Suprapubic skin (tissue), 4 donors: ENCODE measurements at regions not wholly inside any gene's neighbourhood (a gene's known extent, or its start where the extent isn't known, plus 50 kb on each side); places are given as distances from the start of the nearest gene placed in this dataset.

Source experiments
- DNase-seq, 2 donors: peaks; one replicate each; pipeline ENCODE4 v3.0.0-alpha.2; 2019; ENCODE audit warnings: low spot score in 2 of 2
- H3K27ac ChIP-seq: fragments of 200-600 bp; sonication (generic); one replicate; pipeline ENCODE4 v1.5.1; 2019
- H3K27me3 ChIP-seq: fragments of 200-600 bp; sonication (generic); one replicate; pipeline ENCODE4 v1.5.1; 2019
- H3K36me3 ChIP-seq: fragments of 200-600 bp; sonication (generic); one replicate; pipeline ENCODE4 v1.5.1; 2019
- H3K4me1 ChIP-seq: fragments of 200-600 bp; sonication (generic); one replicate; pipeline ENCODE4 v1.5.1; 2019
- H3K4me3 ChIP-seq: fragments of 200-600 bp; sonication (generic); one replicate; pipeline ENCODE4 v1.5.1; 2019; ENCODE audit warnings: mild to moderate bottlenecking
- H3K9me3 ChIP-seq: fragments of 200-600 bp; sonication (generic); one replicate; pipeline ENCODE4 v1.5.1; 2019
- EP300 ChIP-seq: sonication (generic); formaldehyde crosslinking; IDR thresholded peaks from one replicate; pipeline ENCODE4 v1.6.1; 2017; ENCODE audit warnings: antibody characterized with exemption
- POLR2A ChIP-seq, 2 donors: fragments of 450-650 bp; IDR thresholded peaks; one replicate each; pipeline ENCODE4 v1.6.1; 2017; ENCODE audit warnings: antibody characterized with exemption in 2 of 2, mild to moderate bottlenecking in 2 of 2, moderate library complexity in 2 of 2
- POLR2AphosphoS5 ChIP-seq, 3 donors: sonication (generic); formaldehyde crosslinking; IDR thresholded peaks; one replicate each; pipeline ENCODE4 v1.6.1; 2017; ENCODE audit warnings: antibody characterized with exemption in 3 of 3
- WGBS: methylation state at CpG from one replicate; pipeline ENCODE4 v1.1.5; 2018; 5-methylcytosine and 5-hydroxymethylcytosine counted together
- TF ChIP-seq, protein P1 (sequence below), 2 donors: fragments of 200-600 bp in 1 of 2; fragments of 450-650 bp in 1 of 2; sonication (generic) in 1 of 2; IDR thresholded peaks; one replicate each; pipeline ENCODE4 v1.5.1; 2016 to 2019; ENCODE audit warnings: antibody characterized with exemption in 2 of 2, mild to moderate bottlenecking in 1 of 2, moderate library complexity in 1 of 2

DNA sequence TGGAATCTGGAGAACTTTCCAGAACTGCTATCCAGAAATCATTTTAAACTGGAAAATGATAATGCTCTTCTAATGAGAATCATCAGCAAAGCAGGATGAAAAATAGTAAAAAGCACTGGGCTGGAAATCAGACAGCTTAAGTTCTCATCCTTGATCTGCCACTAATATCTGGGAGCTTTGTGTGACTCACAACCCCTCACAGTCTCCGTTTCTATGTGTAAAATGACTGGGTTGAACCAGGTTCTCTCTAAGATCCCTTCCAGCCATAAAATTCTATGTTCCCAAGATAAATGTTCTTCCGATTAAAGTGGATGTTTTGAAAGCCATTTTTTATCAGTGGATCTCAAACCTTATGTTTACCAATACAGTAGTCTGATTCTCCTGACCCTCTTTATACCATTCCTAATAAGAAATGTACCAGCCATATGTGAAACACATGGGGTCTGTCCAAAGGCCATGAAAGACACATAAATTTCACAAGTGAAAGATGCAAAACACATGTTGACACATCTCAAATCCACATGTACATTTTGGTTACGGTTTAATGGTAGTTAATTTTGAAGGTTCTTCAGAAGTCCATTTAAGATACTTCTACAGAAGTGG lies 188.8 kb downstream of the EN1 start:
- 56% methylated on average over 3 of the region's 3 CpGs for WGBS
- Histone ChIP-seq H3K4me3 (no peak overlapping the region), H3K4me1 (no peaks in the 10 kb centered on the region), H3K27ac (no peak overlapping the region), H3K36me3 (no peaks in the 10 kb centered on the region), H3K27me3 (no peaks in the 10 kb centered on the region), H3K9me3 (no peaks in the 10 kb centered on the region)
- TF ChIP-seq POLR2AphosphoS5 (IDR thresholded peaks at IDR 0.05) (no peak), EP300 (no peak), POLR2A (IDR thresholded peaks at IDR 0.05) (no peak)
- TF ChIP-seq, protein P1, sequence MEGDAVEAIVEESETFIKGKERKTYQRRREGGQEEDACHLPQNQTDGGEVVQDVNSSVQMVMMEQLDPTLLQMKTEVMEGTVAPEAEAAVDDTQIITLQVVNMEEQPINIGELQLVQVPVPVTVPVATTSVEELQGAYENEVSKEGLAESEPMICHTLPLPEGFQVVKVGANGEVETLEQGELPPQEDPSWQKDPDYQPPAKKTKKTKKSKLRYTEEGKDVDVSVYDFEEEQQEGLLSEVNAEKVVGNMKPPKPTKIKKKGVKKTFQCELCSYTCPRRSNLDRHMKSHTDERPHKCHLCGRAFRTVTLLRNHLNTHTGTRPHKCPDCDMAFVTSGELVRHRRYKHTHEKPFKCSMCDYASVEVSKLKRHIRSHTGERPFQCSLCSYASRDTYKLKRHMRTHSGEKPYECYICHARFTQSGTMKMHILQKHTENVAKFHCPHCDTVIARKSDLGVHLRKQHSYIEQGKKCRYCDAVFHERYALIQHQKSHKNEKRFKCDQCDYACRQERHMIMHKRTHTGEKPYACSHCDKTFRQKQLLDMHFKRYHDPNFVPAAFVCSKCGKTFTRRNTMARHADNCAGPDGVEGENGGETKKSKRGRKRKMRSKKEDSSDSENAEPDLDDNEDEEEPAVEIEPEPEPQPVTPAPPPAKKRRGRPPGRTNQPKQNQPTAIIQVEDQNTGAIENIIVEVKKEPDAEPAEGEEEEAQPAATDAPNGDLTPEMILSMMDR (IDR thresholded peaks at IDR 0.05) = no peak
- DNase-seq = no peak

DNA sequence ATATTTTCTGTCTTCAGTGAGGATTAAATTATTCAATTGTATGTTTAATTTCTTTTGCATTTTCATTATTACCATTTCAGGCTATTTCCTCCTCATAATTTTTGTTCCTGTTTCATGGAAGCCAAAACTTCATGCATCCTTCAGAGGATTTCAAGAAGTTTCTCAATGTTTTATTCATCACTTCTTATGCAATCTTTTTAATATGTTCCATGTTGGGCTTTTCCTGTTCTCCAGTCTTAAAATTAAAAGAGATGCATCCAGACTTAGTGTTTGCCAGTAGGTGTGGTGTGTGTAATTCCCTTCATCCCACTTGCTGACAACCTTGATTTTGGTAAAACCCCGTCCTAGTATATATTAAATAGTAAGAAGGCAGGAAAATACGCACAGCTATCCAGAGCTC lies 190.0 kb downstream of the EN1 start:
- H3K27ac ChIP-seq = no peak overlapping the region
- H3K9me3 ChIP-seq = no peaks in the 10 kb centered on the region
- no peaks in the 10 kb centered on the region for H3K36me3 ChIP-seq
- no peaks in the 10 kb centered on the region for H3K4me1 ChIP-seq
- 71% methylated on average over 2 of the region's 2 CpGs for WGBS
- TF ChIP-seq POLR2AphosphoS5 (IDR thresholded peaks at IDR 0.05) (no peak), POLR2A (IDR thresholded peaks at IDR 0.05) (no peak), EP300 (no peak)
- TF ChIP-seq, protein P1 (IDR thresholded peaks at IDR 0.05) = no peak
- H3K4me3 ChIP-seq = no peak overlapping the region
- H3K27me3 ChIP-seq = no peaks in the 10 kb centered on the region
- DNase-seq = no peak

DNA sequence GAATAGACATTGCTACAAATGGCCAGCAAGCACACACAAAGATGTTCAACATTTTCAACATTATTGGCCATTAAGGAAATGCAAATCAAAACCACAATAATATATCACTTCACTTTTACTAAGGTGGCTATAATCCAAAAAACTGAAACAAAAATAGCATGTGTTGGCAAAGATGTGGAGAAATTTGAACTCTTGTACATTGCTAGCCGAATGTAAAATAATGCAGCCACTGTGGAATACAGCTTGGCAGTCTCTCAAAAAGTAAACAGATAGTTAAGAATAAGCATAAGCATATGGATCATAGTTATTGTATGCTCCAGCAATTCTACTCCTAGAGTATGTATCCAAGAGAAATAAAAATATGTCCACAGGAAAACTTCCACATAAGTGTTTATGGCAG lies 192.5 kb downstream of the EN1 start:
- DNase-seq = no peak
- H3K27me3 ChIP-seq = no peaks in the 10 kb centered on the region
- H3K27ac ChIP-seq = no peak overlapping the region
- no peak overlapping the region for H3K4me3 ChIP-seq
- no peaks in the 10 kb centered on the region for H3K4me1 ChIP-seq
- 63% methylated on average over 1 of the region's 1 CpG for WGBS
- no peaks in the 10 kb centered on the region for H3K36me3 ChIP-seq
- H3K9me3 ChIP-seq = no peaks in the 10 kb centered on the region
- TF ChIP-seq POLR2AphosphoS5 (IDR thresholded peaks at IDR 0.05) = no peak
- TF ChIP-seq EP300 = no peak
- TF ChIP-seq POLR2A (IDR thresholded peaks at IDR 0.05) = no peak
- TF ChIP-seq, protein P1 (IDR thresholded peaks at IDR 0.05) = no peak

DNA sequence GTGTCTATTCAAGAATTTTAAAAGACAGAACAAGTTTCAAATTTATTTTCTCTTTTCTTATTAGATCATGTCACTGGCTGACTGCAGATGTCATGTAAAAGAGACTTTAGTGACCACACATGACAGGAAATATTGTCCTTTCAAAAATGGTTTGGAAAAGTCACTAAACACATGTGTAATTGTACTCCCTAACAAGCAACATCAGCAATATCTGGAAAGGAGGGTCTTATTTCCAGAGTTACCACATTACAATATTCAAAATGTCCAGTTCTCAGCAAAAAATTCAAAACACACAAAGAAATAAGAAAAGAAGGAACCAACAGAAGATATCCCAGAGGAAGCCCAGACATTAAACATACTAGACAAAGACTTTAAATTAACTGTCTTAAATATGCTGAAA lies 197.1 kb downstream of the EN1 start:
- no peaks in the 10 kb centered on the region for H3K9me3 ChIP-seq
- H3K4me3 ChIP-seq = no peak overlapping the region
- no peaks in the 10 kb centered on the region for H3K27me3 ChIP-seq
- H3K27ac ChIP-seq = no peak overlapping the region
- DNase-seq = no peak
- H3K4me1 ChIP-seq = no peaks in the 10 kb centered on the region
- H3K36me3 ChIP-seq = no peaks in the 10 kb centered on the region
- no peak for TF ChIP-seq POLR2AphosphoS5 (IDR thresholded peaks at IDR 0.05)
- TF ChIP-seq POLR2A (IDR thresholded peaks at IDR 0.05) = no peak
- TF ChIP-seq, protein P1 (IDR thresholded peaks at IDR 0.05) = no peak
- TF ChIP-seq EP300 = no peak

DNA sequence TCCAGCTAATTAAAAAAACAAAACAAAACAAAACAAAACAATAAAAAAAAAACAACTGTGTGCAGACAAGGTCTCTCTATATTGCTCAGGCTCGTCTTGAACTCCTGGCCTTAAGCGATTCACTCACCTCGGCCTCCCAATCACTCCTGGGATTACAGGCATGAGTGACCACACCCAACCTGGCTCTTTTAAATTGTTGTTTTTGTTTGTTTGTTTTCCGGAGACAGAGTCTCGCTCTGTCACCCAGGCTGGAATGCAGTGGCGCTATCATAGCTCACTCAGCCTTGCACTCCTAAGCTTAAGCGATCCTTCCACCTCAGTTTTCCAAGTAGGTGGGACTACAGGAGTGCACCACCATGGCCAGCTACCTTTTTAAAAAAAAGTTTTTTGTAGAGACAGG lies 201.6 kb downstream of the EN1 start:
- 81% methylated on average over 7 of the region's 7 CpGs for WGBS
- Histone ChIP-seq H3K4me1 (no peaks in the 10 kb centered on the region), H3K27me3 (no peaks in the 10 kb centered on the region), H3K4me3 (no peak overlapping the region), H3K36me3 (no peaks in the 10 kb centered on the region), H3K27ac (no peak overlapping the region), H3K9me3 (no peaks in the 10 kb centered on the region)
- DNase-seq = no peak
- TF ChIP-seq EP300 (no peak), POLR2A (IDR thresholded peaks at IDR 0.05) (no peak), POLR2AphosphoS5 (IDR thresholded peaks at IDR 0.05) (no peak)
- TF ChIP-seq, protein P1 (IDR thresholded peaks at IDR 0.05) = no peak
